Upper lobe of left lung (tissue), 6 donors: ENCODE measurements at regions not wholly inside any gene's neighbourhood (a gene's known extent, or its start where the extent isn't known, plus 50 kb on each side); places are given as distances from the start of the nearest gene placed in this dataset.
"Not testable (repeated sequence)": the region's sequence is repeated elsewhere in the genome, so short reads cannot be mapped to it uniquely, and the experiment has no call there.

Experiments used
- ATAC-seq, 2 donors: fragments of 200-7000 bp; cut with Tn5 transposase; one replicate each; pipeline ENCODE4 v1.9.1; 2022; ENCODE audit warnings: mild to moderate bottlenecking in 2 of 2, moderate library complexity in 2 of 2; ENCODE audit not compliant: low FRiP score in 2 of 2
- DNase-seq, 2 donors: peaks; one replicate each; pipeline ENCODE4 v3.0.0-alpha.2; 2019 to 2020
- H3K27ac ChIP-seq, 4 donors: fragments of 200-600 bp; sonication (generic); one replicate each; pipeline ENCODE4 v1.5.1; 2016 to 2019
- H3K27me3 ChIP-seq, 4 donors: fragments of 200-600 bp; sonication (generic); one replicate each; pipeline ENCODE4 v1.5.1; 2017 to 2019
- H3K36me3 ChIP-seq, 4 donors: fragments of 200-600 bp; sonication (generic); one replicate each; pipeline ENCODE4 v1.5.1; 2016 to 2019
- H3K4me1 ChIP-seq, 4 donors: fragments of 200-600 bp; sonication (generic); one replicate each; pipeline ENCODE4 v1.5.1; 2018 to 2019
- H3K4me3 ChIP-seq, 4 donors: fragments of 200-600 bp; sonication (generic); one replicate each; pipeline ENCODE4 v1.5.1; 2017 to 2019; ENCODE audit warnings: mild to moderate bottlenecking in 2 of 4, moderate library complexity in 1 of 4
- H3K9me3 ChIP-seq, 4 donors: fragments of 200-600 bp; sonication (generic); one replicate each; pipeline ENCODE4 v1.5.1; 2018 to 2019
- EP300 ChIP-seq, 4 donors: sonication (generic); formaldehyde crosslinking; IDR thresholded peaks; one replicate each; pipeline ENCODE4 v1.5.1; 2017; ENCODE audit warnings: antibody characterized with exemption in 4 of 4, control low read depth in 2 of 4
- POLR2A ChIP-seq, 4 donors: fragments of 450-650 bp; IDR thresholded peaks; one replicate each; pipeline ENCODE4 v1.5.1; 2016 to 2017; ENCODE audit warnings: antibody characterized with exemption in 4 of 4, mild to moderate bottlenecking in 2 of 4
- POLR2AphosphoS5 ChIP-seq, 2 donors: sonication (generic); formaldehyde crosslinking; IDR thresholded peaks; one replicate each; pipeline ENCODE4 v1.5.1; 2017; ENCODE audit warnings: antibody characterized with exemption in 2 of 2
- WGBS, 2 donors: methylation state at CpG; one replicate each; pipeline ENCODE4 v1.1.5; 2017 to 2018; 5-methylcytosine and 5-hydroxymethylcytosine counted together
- TF ChIP-seq, protein P1 (sequence below), 6 experiments: fragments of 450-650 bp in 4 of 6; fragments of 200-600 bp in 2 of 6; sonication (generic) in 2 of 6; IDR thresholded peaks; one replicate each; pipeline ENCODE4 v1.5.1; 2016 to 2019; ENCODE audit warnings: antibody characterized with exemption in 6 of 6
- donor health status: DM: no; HTN: no; CAD: no; lungs with moderate emphysema.
- donor health status: DM: no; HTN: yes; CAD: no; lungs with severe emphysema.

DNA sequence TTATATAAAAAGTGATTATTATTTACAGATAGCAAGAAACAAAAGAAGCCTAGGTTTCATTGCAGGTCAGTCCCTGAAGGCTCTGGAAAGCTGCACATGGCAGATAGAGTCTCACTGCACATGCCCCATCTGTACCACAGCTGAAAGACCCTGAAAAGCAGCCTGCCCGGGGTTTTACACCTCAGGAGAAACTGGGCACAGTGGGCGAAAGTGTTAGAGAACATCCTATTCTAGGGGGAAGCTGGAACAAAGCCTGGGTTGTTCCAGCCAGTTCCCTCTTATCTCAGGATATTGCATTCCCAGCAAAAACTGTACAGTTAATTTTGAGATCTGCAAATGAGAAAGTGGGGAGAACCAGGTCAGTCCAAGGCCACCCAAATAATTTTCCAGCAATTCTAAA is 419.7 kb downstream of the CNTNAP4 start:
- Histone ChIP-seq H3K4me1 (no peaks in the 10 kb centered on the region), H3K36me3 (no peaks in the 10 kb centered on the region), H3K27me3 (no peaks in the 10 kb centered on the region), H3K4me3 (no peak overlapping the region), H3K9me3 (no peaks in the 10 kb centered on the region), H3K27ac (no peak overlapping the region)
- TF ChIP-seq EP300 (IDR thresholded peaks at IDR 0.05), result no peak
- TF ChIP-seq, protein P1, sequence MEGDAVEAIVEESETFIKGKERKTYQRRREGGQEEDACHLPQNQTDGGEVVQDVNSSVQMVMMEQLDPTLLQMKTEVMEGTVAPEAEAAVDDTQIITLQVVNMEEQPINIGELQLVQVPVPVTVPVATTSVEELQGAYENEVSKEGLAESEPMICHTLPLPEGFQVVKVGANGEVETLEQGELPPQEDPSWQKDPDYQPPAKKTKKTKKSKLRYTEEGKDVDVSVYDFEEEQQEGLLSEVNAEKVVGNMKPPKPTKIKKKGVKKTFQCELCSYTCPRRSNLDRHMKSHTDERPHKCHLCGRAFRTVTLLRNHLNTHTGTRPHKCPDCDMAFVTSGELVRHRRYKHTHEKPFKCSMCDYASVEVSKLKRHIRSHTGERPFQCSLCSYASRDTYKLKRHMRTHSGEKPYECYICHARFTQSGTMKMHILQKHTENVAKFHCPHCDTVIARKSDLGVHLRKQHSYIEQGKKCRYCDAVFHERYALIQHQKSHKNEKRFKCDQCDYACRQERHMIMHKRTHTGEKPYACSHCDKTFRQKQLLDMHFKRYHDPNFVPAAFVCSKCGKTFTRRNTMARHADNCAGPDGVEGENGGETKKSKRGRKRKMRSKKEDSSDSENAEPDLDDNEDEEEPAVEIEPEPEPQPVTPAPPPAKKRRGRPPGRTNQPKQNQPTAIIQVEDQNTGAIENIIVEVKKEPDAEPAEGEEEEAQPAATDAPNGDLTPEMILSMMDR (IDR thresholded peaks at IDR 0.05), result no peak
- TF ChIP-seq POLR2AphosphoS5 (IDR thresholded peaks at IDR 0.05), result no peak
- TF ChIP-seq POLR2A (IDR thresholded peaks at IDR 0.05), result no peak
- ATAC-seq, result no peak
- WGBS, 2 donors, result 51 to 56% methylated on average over 2 of the region's 2 CpGs
- no peak for DNase-seq

DNA sequence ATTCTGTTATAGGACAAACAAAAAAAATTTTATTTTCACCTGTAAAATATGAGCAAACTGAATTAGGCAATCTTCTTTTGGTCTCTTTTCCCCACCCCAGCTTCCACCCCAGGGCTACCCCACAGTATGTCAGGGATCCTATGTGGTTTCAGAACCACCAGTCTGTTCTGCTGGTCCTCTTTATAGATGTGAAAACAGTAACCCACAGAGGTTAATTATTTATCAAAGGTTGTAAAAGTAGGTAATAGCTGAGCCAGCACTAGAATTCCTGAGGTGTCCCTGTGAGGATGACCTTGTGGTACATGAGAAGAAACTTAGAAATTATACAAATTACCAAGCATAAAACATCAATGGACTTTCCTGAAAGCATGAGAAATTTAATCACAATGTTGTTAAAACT is 428.7 kb downstream of the CNTNAP4 start:
- no peaks in the 10 kb centered on the region for H3K27me3 ChIP-seq
- no peak for TF ChIP-seq POLR2A (IDR thresholded peaks at IDR 0.05)
- no peak for TF ChIP-seq POLR2AphosphoS5 (IDR thresholded peaks at IDR 0.05)
- TF ChIP-seq, protein P1 (IDR thresholded peaks at IDR 0.05), result no peak
- TF ChIP-seq EP300 (IDR thresholded peaks at IDR 0.05), result no peak
- no peak overlapping the region for H3K27ac ChIP-seq
- no peaks in the 10 kb centered on the region for H3K4me1 ChIP-seq
- ATAC-seq, result no peak
- no peak for DNase-seq
- H3K36me3 ChIP-seq, result no peaks in the 10 kb centered on the region
- no peaks in the 10 kb centered on the region for H3K9me3 ChIP-seq
- H3K4me3 ChIP-seq, result no peak overlapping the region

DNA sequence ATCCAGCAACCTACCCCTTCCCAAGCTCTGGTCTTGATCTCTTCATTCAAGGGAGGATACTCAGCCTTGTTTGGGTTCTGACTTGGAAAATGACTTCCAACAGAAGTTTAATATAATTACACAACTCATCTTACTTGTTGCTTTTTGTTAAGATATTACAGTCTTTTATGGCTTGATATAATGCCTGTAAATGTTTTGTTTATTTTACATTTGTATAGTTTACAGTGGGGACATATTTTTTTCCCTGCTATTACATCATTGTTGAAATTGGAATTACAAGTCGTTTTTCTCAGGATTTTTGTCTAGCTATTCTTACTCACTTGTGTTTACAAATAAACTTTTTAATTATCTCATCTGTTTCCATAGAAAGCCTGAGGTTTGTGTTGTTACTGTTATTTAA is 436.0 kb downstream of the CNTNAP4 start:
- no peak overlapping the region for H3K27ac ChIP-seq
- no peaks in the 10 kb centered on the region for H3K27me3 ChIP-seq
- no peaks in the 10 kb centered on the region for H3K9me3 ChIP-seq
- no peaks in the 10 kb centered on the region for H3K36me3 ChIP-seq
- ATAC-seq, result no peak
- no peak overlapping the region for H3K4me3 ChIP-seq
- TF ChIP-seq POLR2AphosphoS5 (IDR thresholded peaks at IDR 0.05) (no peak), POLR2A (IDR thresholded peaks at IDR 0.05) (no peak), EP300 (IDR thresholded peaks at IDR 0.05) (no peak)
- TF ChIP-seq, protein P1 (IDR thresholded peaks at IDR 0.05), result no peak
- H3K4me1 ChIP-seq, result no peaks in the 10 kb centered on the region
- WGBS, 2 donors, result 34 to 40% methylated on average over 1 of the region's 1 CpG
- DNase-seq, result no peak

DNA sequence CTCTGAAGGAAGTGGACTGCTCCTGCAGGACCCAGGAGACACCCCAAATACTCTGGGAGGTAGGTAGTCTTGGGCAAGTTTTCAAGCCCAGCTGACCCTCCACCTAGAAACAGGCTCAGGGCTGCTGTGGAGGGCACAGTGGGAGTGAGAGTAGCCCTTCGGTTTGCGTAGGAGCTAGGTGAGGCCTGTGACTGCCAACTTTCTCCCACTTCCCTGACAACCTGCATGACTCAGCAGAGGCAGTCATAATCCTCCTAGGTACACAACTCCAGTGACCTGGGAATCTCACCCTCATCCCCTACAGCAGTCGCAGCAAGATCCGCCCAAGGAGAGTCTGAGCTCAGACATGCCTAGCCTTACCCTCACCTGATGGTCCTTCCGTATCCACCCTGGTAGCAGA is 439.1 kb downstream of the CNTNAP4 start:
- DNase-seq, H3K27me3 ChIP-seq, H3K27ac ChIP-seq, ATAC-seq, H3K4me1 ChIP-seq, H3K4me3 ChIP-seq, H3K9me3 ChIP-seq, H3K36me3 ChIP-seq: not testable (repeated sequence)
- 91 to 92% methylated on average over 5 of the region's 5 CpGs for WGBS, 2 donors

DNA sequence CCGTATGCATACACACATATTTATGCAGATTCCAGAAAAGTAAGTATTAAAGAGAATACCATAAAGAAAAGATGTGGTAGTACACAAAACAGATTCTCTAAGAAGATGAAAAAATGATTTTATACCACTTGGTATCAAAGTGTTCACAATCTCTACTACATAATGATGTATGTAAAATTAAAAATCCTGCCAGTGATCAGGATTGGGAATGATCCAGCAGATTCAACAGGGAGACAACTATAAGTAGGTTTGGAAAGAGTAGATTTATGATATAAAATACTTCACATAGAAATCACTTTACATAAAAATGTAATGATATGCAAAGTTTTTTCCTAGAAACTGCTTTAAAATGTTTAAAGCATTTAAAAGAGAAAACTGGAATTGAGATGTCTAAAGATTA is 447.0 kb downstream of the CNTNAP4 start:
- no peaks in the 10 kb centered on the region for H3K4me1 ChIP-seq
- 72 to 90% methylated on average over 1 of the region's 1 CpG for WGBS, 2 donors
- DNase-seq (no peak), ATAC-seq (no peak)
- TF ChIP-seq EP300 (IDR thresholded peaks at IDR 0.05) (no peak), POLR2A (IDR thresholded peaks at IDR 0.05) (no peak)
- TF ChIP-seq, protein P1 (IDR thresholded peaks at IDR 0.05), result no peak
- no peaks in the 10 kb centered on the region for H3K27me3 ChIP-seq
- H3K27ac ChIP-seq, result no peak overlapping the region
- no peaks in the 10 kb centered on the region for H3K36me3 ChIP-seq
- H3K9me3 ChIP-seq, result no peaks in the 10 kb centered on the region
- H3K4me3 ChIP-seq, result no peak overlapping the region
